ENCODE measurements at regions not wholly inside any gene's neighbourhood (a gene's known extent, or its start where the extent isn't known, plus 50 kb on each side); places are given as distances from the start of the nearest gene placed in this dataset.
"Not testable (repeated sequence)": the region's sequence is repeated elsewhere in the genome, so short reads cannot be mapped to it uniquely, and the experiment has no call there.

GRCh38 chr3:137896842-137897241 lies 113.1 kb upstream of the CLDN18 start:
- TF ChIP-seq CTCF (IDR thresholded peaks at IDR 0.05); POLR2AphosphoS5 (IDR thresholded peaks at IDR 0.05; ENCODE audit: low read depth, low read length); TCF7L2 (IDR thresholded peaks at IDR 0.05; ENCODE audit: low read depth, low read length); SIN3A (IDR thresholded peaks at IDR 0.05; ENCODE audit: borderline replicate concordance, insufficient read depth, low read depth, low read length); REST (IDR thresholded peaks at IDR 0.05; ENCODE audit: insufficient read depth in 1 of 2, low read depth in 2 of 2, low read length in 1 of 2): not testable (repeated sequence)
